BJ (cell line): ENCODE measurements at regions not wholly inside any gene's neighbourhood (a gene's known extent, or its start where the extent isn't known, plus 50 kb on each side); places are given as distances from the start of the nearest gene placed in this dataset.
"Not testable (repeated sequence)": the region's sequence is repeated elsewhere in the genome, so short reads cannot be mapped to it uniquely, and the experiment has no call there.

ENCODE experiments used
- CTCF ChIA-PET: fragments of 350-600 bp; formaldehyde crosslinking; extraction: SDS; loops from one replicate; lab custom pipeline; 2021; ENCODE audit warnings: antibody characterized with exemption, inconsistent platforms; lab: Yijun Ruan, JAX
- POLR2A ChIA-PET: fragments of 300-600 bp; sonication (Branson Sonifier 250); formaldehyde crosslinking; extraction: SDS; loops from one replicate; lab custom pipeline; 2021; ENCODE audit warnings: antibody characterized with exemption; lab: Charles Lee
- DNase-seq: peaks from one replicate; pipeline ENCODE4 v3.0.0-alpha.2; 2011; ENCODE audit warnings: low read depth
- H3K27me3 ChIP-seq: 2 replicates; pipeline ENCODE4 v1.6.0; 2011; ENCODE audit warnings: low read length; ENCODE audit not compliant: control insufficient read depth, insufficient read depth
- H3K36me3 ChIP-seq: 2 replicates; pipeline ENCODE4 v1.5.1; 2011; ENCODE audit warnings: low read length; ENCODE audit not compliant: control insufficient read depth, insufficient read depth
- H3K4me3 ChIP-seq: 2 replicates; pipeline ENCODE4 v1.5.1; 2011; ENCODE audit warnings: low read depth, mild to moderate bottlenecking, control low read depth, low read length
- CTCF ChIP-seq: IDR thresholded peaks from 2 replicates; pipeline ENCODE4 v1.5.1; 2011; ENCODE audit warnings: low read depth, mild to moderate bottlenecking, control low read depth, inconsistent platforms, low read length, moderate library complexity; ENCODE audit not compliant: insufficient read depth

DNA sequence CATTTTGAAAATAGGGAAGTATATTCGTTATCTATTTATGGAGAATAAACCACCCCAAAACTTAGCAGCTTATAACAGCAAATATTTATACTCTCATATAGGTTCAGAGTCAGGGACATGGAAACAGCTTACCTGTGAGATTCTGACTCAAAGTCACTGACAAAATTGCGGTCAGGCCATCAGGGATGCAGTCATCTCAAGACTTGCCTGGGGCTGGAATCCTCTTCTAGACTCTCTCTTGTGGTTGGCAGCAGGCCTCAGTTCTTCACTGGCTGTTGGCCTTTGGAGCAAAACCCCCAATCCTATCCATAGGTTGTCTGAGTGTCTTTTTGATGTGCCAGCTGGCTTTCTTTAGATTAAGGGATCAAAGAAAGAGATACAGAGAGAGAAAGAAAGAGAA, 275.6 kb downstream of the SEC61B start:
- Histone ChIP-seq H3K36me3 (no peaks in the 10 kb centered on the region), H3K27me3 (no peaks in the 10 kb centered on the region), H3K4me3 (no peak overlapping the region)
- ChIA-PET CTCF (no interaction called here), POLR2A (no interaction called here)
- no peak for TF ChIP-seq CTCF
- DNase-seq = no peak

DNA sequence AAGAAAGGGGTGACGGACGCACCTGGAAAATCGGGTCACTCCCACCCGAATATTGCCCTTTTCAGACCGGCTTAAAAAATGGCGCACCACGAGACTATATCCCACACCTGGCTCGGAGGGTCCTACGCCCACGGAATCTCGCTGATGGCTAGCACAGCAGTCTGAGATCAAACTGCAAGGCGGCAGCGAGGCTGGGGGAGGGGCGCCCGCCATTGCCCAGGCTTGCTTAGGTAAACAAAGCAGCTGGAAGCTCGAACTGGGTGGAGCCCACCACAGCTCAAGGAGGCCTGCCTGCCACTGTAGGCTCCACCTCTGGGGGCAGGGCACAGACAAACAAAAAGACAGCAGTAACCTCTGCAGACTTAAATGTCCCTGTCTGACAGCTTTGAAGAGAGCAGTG, 276.9 kb downstream of the SEC61B start:
- H3K36me3 ChIP-seq, H3K27me3 ChIP-seq, DNase-seq, H3K4me3 ChIP-seq, CTCF ChIA-PET, POLR2A ChIA-PET: not testable (repeated sequence)

DNA sequence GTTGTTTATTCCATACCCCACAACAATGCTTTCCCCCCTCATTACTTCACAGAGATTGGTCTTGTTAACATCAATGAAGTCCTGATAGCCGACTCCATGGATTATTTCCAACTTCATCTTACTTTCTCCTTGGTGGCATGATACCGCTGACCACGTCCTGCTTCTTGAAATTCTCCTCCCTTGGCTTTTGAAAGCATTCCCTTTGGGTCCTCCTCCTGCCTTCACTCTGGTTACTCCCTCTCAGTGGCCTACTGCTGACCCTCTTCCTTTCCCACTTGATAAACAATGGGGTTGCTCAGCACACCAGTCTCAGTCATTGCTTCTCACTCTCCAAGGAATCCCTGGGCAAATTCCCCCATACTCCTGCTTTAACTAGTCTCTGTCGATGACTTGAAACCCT, 283.9 kb downstream of the SEC61B start:
- TF ChIP-seq CTCF = no peak
- Histone ChIP-seq H3K36me3 (no peaks in the 10 kb centered on the region), H3K27me3 (no peaks in the 10 kb centered on the region), H3K4me3 (no peak overlapping the region)
- CTCF ChIA-PET = interaction anchor here (1.5 to 1.6 kb wide), 2 partner anchors 18 to 240 kb away, joined by 3 to 5 read pairs; no protein-coding TSS in a partner anchor
- POLR2A ChIA-PET = no interaction called here
- DNase-seq = no peak

GRCh38 chr9:99506747-99507348, 284.8 kb downstream of the SEC61B start:
- POLR2A ChIA-PET = no interaction called here
- Histone ChIP-seq H3K36me3 (no peaks in the 10 kb centered on the region), H3K4me3 (no peak overlapping the region), H3K27me3 (no peaks in the 10 kb centered on the region)
- TF ChIP-seq CTCF = no peak
- CTCF ChIA-PET = interaction anchor here (0.6 to 1.6 kb wide), 3 partner anchors 17 to 241 kb away, joined by 3 to 5 read pairs (median 3); no protein-coding TSS in a partner anchor
- DNase-seq = peak; percentile 37

- ChIA-PET POLR2A (no interaction called here), CTCF (no interaction called here)
- H3K4me3 ChIP-seq = no peak overlapping the region
- no peaks in the 10 kb centered on the region for H3K36me3 ChIP-seq
- no peaks in the 10 kb centered on the region for H3K27me3 ChIP-seq
- no peak for TF ChIP-seq CTCF
- DNase-seq = no peak
Observed at GRCh38 chr9:99509065-99509745, 287.1 kb downstream of the SEC61B start.
